PC-3 (cell line): ENCODE measurements at regions not wholly inside any gene's neighbourhood (a gene's known extent, or its start where the extent isn't known, plus 50 kb on each side); places are given as distances from the start of the nearest gene placed in this dataset.

Source experiments
- ATAC-seq: fragments of 200-7000 bp; cut with Tn5 transposase; 2 replicates; pipeline ENCODE4 v1.9.1; 2020; ENCODE audit warnings: mild to moderate bottlenecking, moderate library complexity
- BruUV-seq: library from RNA; stranded (reverse); fragments of 400-500 nt; replicated peaks from 2 replicates; lab custom pipeline; 2021; lab: Mats Ljungman, UMichigan
- CTCF ChIA-PET: fragments of 300-600 bp; sonication (Branson Sonifier 250); formaldehyde crosslinking; loops from one replicate; lab custom pipeline; 2022; ENCODE audit warnings: antibody characterized with exemption; lab: Charles Lee
- POLR2A ChIA-PET: fragments of 300-600 bp; sonication (Branson Sonifier 250); formaldehyde crosslinking; loops from one replicate; lab custom pipeline; 2022; ENCODE audit warnings: antibody characterized with exemption; ENCODE audit not compliant: unreplicated experiment; lab: Charles Lee
- DNase-seq: peaks from one replicate; pipeline ENCODE4 v3.0.0-alpha.2; 2015
- H2AFZ ChIP-seq: fragments of 300-600 bp; sonication (generic); 2 replicates; pipeline ENCODE4 v1.6.0; 2016; ENCODE audit warnings: antibody characterized with exemption, low read length
- H3F3A ChIP-seq: fragments of 300-600 bp; sonication (generic); one replicate; pipeline ENCODE4 v1.6.0; 2017; ENCODE audit warnings: antibody characterized with exemption, low read length, control low read depth, mild to moderate bottlenecking; ENCODE audit not compliant: unreplicated experiment
- H3K27ac ChIP-seq: fragments of 300-600 bp; sonication (generic); 2 replicates; pipeline ENCODE4 v1.5.1; 2016; ENCODE audit warnings: mild to moderate bottlenecking, low read length
- H3K27me3 ChIP-seq: fragments of 300-600 bp; sonication (generic); 2 replicates; pipeline ENCODE4 v1.6.1; 2016; ENCODE audit warnings: low read length, mixed read lengths
- H3K36me3 ChIP-seq: fragments of 300-600 bp; sonication (generic); 2 replicates; pipeline ENCODE4 v1.6.1; 2016; ENCODE audit warnings: low read depth, mixed run types, low read length, mixed read lengths
- H3K4me1 ChIP-seq: fragments of 300-600 bp; sonication (generic); 2 replicates; pipeline ENCODE4 v1.5.1; 2016; ENCODE audit warnings: low read length; ENCODE audit not compliant: insufficient read depth
- H3K4me2 ChIP-seq: fragments of 300-600 bp; sonication (generic); 2 replicates; pipeline ENCODE4 v1.6.0; 2016; ENCODE audit warnings: low read length
- H3K4me3 ChIP-seq: fragments of 300-600 bp; sonication (generic); 2 replicates; pipeline ENCODE4 v1.5.1; 2016; ENCODE audit warnings: mild to moderate bottlenecking, low read length, mixed read lengths
- H3K79me2 ChIP-seq: fragments of 300-600 bp; sonication (generic); 2 replicates; pipeline ENCODE4 v1.6.1; 2017; ENCODE audit warnings: low read length, mixed read lengths
- H3K9ac ChIP-seq: fragments of 300-600 bp; sonication (generic); 2 replicates; pipeline ENCODE4 v1.6.0; 2016; ENCODE audit warnings: mild to moderate bottlenecking, low read length
- H3K9me2 ChIP-seq: fragments of 300-600 bp; sonication (generic); replicated peaks from 2 replicates; pipeline ENCODE4 v1.6.1; 2016; ENCODE audit warnings: mixed run types, low read length, mixed read lengths
- H3K9me3 ChIP-seq: fragments of 300-600 bp; sonication (generic); 2 replicates; pipeline ENCODE4 v1.6.1; 2016; ENCODE audit warnings: low read length, mixed read lengths
- H4K20me1 ChIP-seq: fragments of 300-600 bp; sonication (generic); 2 replicates; pipeline ENCODE4 v1.6.1; 2016; ENCODE audit warnings: low read length, mixed read lengths
- EZH2 ChIP-seq: fragments of 300-600 bp; sonication (generic); IDR thresholded peaks from one replicate; pipeline ENCODE4 v1.6.1; 2017; ENCODE audit warnings: antibody characterized with exemption, mild to moderate bottlenecking, low read length; ENCODE audit not compliant: unreplicated experiment
- EZH2phosphoT487 ChIP-seq: fragments of 300-600 bp; sonication (generic); IDR thresholded peaks from 2 replicates; pipeline ENCODE4 v1.6.1; 2018; ENCODE audit warnings: mild to moderate bottlenecking, antibody characterized with exemption, low read length, borderline replicate concordance
- intact Hi-C: fragments of 100-400 bp; cut with micrococcal nuclease; formaldehyde crosslinking; loops from 2 replicates; pipeline ENCODE4 v1.9.0; 2023
- TF ChIP-seq, protein P1 (sequence below): fragments of 300-600 bp; sonication (generic); conservative IDR thresholded peaks from 2 replicates; pipeline ENCODE4 v1.5.1; 2017; ENCODE audit warnings: antibody characterized with exemption, low read depth, mild to moderate bottlenecking, low read length

DNA sequence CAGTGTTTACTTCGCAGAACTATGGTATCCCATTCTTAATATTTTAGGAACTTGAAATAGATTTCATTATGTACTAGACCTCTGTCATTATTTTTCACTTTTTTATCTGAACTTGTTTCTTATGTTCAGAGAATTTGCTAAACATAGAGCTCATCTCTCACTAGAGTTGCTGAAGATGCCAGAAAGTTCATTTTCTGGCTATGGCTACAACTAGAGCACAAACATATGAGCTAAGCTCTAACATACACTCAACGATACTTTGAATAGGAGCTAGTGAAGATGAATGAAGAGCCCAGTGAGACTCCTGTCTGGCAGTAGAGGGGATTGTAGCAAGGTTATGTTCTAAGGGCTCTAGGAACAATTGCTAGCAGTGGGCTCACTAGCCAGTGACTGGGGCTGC lies 582.2 kb downstream of the KIF4B start:
- TF ChIP-seq EZH2phosphoT487 (no peak), EZH2 (no peak)
- TF ChIP-seq, protein P1, sequence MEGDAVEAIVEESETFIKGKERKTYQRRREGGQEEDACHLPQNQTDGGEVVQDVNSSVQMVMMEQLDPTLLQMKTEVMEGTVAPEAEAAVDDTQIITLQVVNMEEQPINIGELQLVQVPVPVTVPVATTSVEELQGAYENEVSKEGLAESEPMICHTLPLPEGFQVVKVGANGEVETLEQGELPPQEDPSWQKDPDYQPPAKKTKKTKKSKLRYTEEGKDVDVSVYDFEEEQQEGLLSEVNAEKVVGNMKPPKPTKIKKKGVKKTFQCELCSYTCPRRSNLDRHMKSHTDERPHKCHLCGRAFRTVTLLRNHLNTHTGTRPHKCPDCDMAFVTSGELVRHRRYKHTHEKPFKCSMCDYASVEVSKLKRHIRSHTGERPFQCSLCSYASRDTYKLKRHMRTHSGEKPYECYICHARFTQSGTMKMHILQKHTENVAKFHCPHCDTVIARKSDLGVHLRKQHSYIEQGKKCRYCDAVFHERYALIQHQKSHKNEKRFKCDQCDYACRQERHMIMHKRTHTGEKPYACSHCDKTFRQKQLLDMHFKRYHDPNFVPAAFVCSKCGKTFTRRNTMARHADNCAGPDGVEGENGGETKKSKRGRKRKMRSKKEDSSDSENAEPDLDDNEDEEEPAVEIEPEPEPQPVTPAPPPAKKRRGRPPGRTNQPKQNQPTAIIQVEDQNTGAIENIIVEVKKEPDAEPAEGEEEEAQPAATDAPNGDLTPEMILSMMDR: no peak
- BruUV-seq: no TSS peak
- no peaks in the 10 kb centered on the region for H3K79me2 ChIP-seq
- no peaks in the 10 kb centered on the region for H3K4me1 ChIP-seq
- H3K9me2 ChIP-seq: no peaks in the 10 kb centered on the region
- H3K9ac ChIP-seq: no peak overlapping the region
- no peaks in the 10 kb centered on the region for H3F3A ChIP-seq
- ChIA-PET POLR2A (no interaction called here), CTCF (no interaction called here)
- intact Hi-C loops: no loop called here
- H3K4me3 ChIP-seq: no peak overlapping the region
- no peak overlapping the region for H2AFZ ChIP-seq
- H3K27ac ChIP-seq: no peak overlapping the region
- no peaks in the 10 kb centered on the region for H3K9me3 ChIP-seq
- H3K27me3 ChIP-seq: no peaks in the 10 kb centered on the region
- ATAC-seq (no peak), DNase-seq (no peak)
- no peak overlapping the region for H3K4me2 ChIP-seq
- H3K36me3 ChIP-seq: no peaks in the 10 kb centered on the region
- H4K20me1 ChIP-seq: no peaks in the 10 kb centered on the region

DNA sequence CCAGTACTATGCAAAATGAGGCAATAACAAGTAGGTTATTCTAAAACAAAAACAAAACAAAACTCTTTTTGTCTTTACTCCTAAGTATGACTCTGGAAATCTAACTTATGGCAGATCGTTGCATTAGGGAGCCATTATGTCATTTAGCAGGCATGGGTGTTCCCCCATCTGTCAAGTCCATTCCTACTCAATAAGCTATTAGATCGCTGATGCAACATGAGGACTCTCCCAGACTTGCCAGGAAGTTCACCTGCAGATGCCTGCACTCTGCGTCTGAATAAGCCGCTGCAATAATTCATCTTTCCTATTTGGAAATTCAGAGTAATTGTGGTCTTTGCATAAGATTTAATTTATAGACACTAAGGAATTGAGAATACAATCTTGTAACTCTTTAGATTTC lies 585.0 kb downstream of the KIF4B start:
- Histone ChIP-seq H3K4me2 (no peak overlapping the region), H3F3A (no peaks in the 10 kb centered on the region), H4K20me1 (no peaks in the 10 kb centered on the region), H3K27me3 (no peaks in the 10 kb centered on the region), H3K4me3 (no peak overlapping the region), H3K36me3 (no peaks in the 10 kb centered on the region), H2AFZ (no peak overlapping the region), H3K9me2 (no peaks in the 10 kb centered on the region), H3K9ac (no peak overlapping the region), H3K9me3 (no peaks in the 10 kb centered on the region), H3K79me2 (no peaks in the 10 kb centered on the region), H3K4me1 (no peaks in the 10 kb centered on the region), H3K27ac (no peak overlapping the region)
- ChIA-PET CTCF (no interaction called here), POLR2A (no interaction called here)
- no peak for ATAC-seq
- TF ChIP-seq EZH2phosphoT487 (no peak), EZH2 (no peak)
- TF ChIP-seq, protein P1: no peak
- BruUV-seq: no TSS peak
- intact Hi-C loops: no loop called here
- DNase-seq: no peak

DNA sequence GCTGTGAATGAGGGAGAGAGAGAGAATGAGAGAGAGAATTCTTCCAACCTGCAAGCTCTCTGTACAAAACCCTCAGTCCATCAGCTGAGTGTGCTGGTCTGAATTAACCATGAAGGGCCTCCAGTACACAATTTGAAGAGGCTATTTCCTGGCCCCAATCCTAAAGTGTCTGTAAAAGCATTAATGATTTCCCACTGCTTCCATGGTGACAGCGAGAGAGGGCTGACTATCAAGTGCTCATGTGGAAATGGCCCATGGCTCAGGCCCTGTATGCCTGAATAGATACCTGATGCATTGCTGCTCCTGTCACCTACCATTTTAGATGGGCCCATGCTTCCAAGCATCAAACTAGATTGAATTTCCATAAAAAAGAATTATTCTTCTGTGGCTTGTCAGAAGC lies 592.4 kb downstream of the KIF4B start:
- POLR2A ChIA-PET: no interaction called here
- no peak for ATAC-seq

More for the DNA sequence above, 592.4 kb downstream of the KIF4B start:
- BruUV-seq: no TSS peak
- H3K27ac ChIP-seq: no peak overlapping the region
- H3K4me1 ChIP-seq: no peaks in the 10 kb centered on the region
- intact Hi-C loops: no loop called here
- no peak for TF ChIP-seq EZH2
- no peak for TF ChIP-seq EZH2phosphoT487
- TF ChIP-seq, protein P1: no peak
- no peak overlapping the region for H2AFZ ChIP-seq
- no peaks in the 10 kb centered on the region for H3K27me3 ChIP-seq
- H3F3A ChIP-seq: no peaks in the 10 kb centered on the region
- no peaks in the 10 kb centered on the region for H3K79me2 ChIP-seq
- H3K9ac ChIP-seq: no peak overlapping the region
- CTCF ChIA-PET: no interaction called here
- no peaks in the 10 kb centered on the region for H4K20me1 ChIP-seq
- no peak for DNase-seq
- no peaks in the 10 kb centered on the region for H3K36me3 ChIP-seq
- no peak overlapping the region for H3K4me2 ChIP-seq
- no peak overlapping the region for H3K4me3 ChIP-seq
- 0 out of 2 replicates have a peak, but pooled peaks cover 5% of the 10 kb centered on the region for H3K9me3 ChIP-seq
- H3K9me2 ChIP-seq: no peaks in the 10 kb centered on the region
